Heart right ventricle (tissue), 16 donors: ENCODE measurements at regions not wholly inside any gene's neighbourhood (a gene's known extent, or its start where the extent isn't known, plus 50 kb on each side); places are given as distances from the start of the nearest gene placed in this dataset.

Experiments used
- ATAC-seq, 8 donors: fragments of 200-7000 bp; cut with Tn5 transposase; one replicate each; pipeline ENCODE4 v1.9.1; 2020; ENCODE audit warnings: mild to moderate bottlenecking in 8 of 8, moderate library complexity in 8 of 8, moderate number of reproducible peaks in 1 of 8
- DNase-seq, 2 donors: peaks; one replicate each; pipeline ENCODE4 v3.0.0-alpha.2; 2020
- H3K27ac ChIP-seq, 10 donors: fragments of 200-600 bp; sonication (generic) in 2 of 10; one replicate each; pipeline versions ENCODE4 v1.5.0 to v1.8.0; 2020 to 2022; ENCODE audit warnings: mild to moderate bottlenecking in 3 of 10
- H3K27me3 ChIP-seq, 7 donors: fragments of 200-600 bp; one replicate each; pipeline ENCODE4 v1.8.0; 2021 to 2022; ENCODE audit warnings: mild to moderate bottlenecking in 2 of 7
- H3K36me3 ChIP-seq, 9 donors: fragments of 200-600 bp; sonication (generic) in 1 of 9; one replicate each; pipeline versions ENCODE4 v1.5.0 to v1.8.0; 2020 to 2022; ENCODE audit warnings: mild to moderate bottlenecking in 2 of 9
- H3K4me1 ChIP-seq, 9 donors: fragments of 200-600 bp; sonication (generic) in 1 of 9; one replicate each; pipeline versions ENCODE4 v1.5.0 to v1.8.0; 2020 to 2022; ENCODE audit warnings: mild to moderate bottlenecking in 4 of 9
- H3K4me3 ChIP-seq, 10 donors: fragments of 200-600 bp; sonication (generic) in 2 of 10; one replicate each; pipeline versions ENCODE4 v1.5.0 to v1.8.0; 2020 to 2022; ENCODE audit warnings: mild to moderate bottlenecking in 7 of 10, moderate library complexity in 2 of 10
- H3K9me3 ChIP-seq, 11 donors: fragments of 200-600 bp in 10 of 11; sonication (generic) in 2 of 11; one replicate each; pipeline versions ENCODE4 v1.5.0 to v1.8.0; 2013 to 2022; ENCODE audit warnings: mild to moderate bottlenecking in 2 of 11, control low read depth in 1 of 11, moderate library complexity in 1 of 11
- CTCF ChIP-seq, 9 donors: fragments of 200-600 bp; sonication (generic) in 2 of 9; IDR thresholded peaks; one replicate each; pipeline versions ENCODE4 v1.5.0 to v1.8.0; 2021 to 2022; ENCODE audit warnings: antibody characterized with exemption in 9 of 9, mild to moderate bottlenecking in 5 of 9, moderate library complexity in 1 of 9
- WGBS, 2 donors: extraction: QIAGEN DNeasy Blood & Tissue Kit; methylation state at CpG; one replicate each; pipeline ENCODE4 v1.1.7; 2013; ENCODE audit warnings: inconsistent platforms in 1 of 2; 5-methylcytosine and 5-hydroxymethylcytosine counted together
- intact Hi-C, 10 donors: fragments of 100-400 bp; cut with DNase I; formaldehyde crosslinking; loops; one replicate each; pipeline versions ENCODE4 v1.11.1 to v1.14.2; 2022
- donor health status: Arrhythmogenic right ventricular cardiomyopathy.
- donor health status: ischemic (EF 13 %, LVEDD 7.1; RV severe dilation, severe dysfunction).
- donor health status: healthy with polysubstance abuse.
- donor health status: DM: no; HTN: yes; CAD: no.
- donor health status: DM: no; HTN: no; CAD: no.
- donor health status: ischemic (EF 25% LVEDD 6.9; RV normal size, moderate dysfunction).
- donor health status: ischemic (EF 25% LVEDD 5.7; RV mildly dilated, moderate dysfunction).
- donor health status: healthy.
- donor health status: DM: yes; HTN: yes; CAD: no.
- donor health status: Ischemic cardiomyopathy.
- donor health status: ischemic (EF 35%, LVEDD 5.7; RV mildly dilated, moderate dysfunction).
- donor health status: nonischemic (EF 11% LVEDD 7.7; RV severe dilation, severe dysfunction).
- donor health status: DM: yes; HTN: yes; CAD: no.
- donor health status: PGD.
- donor health status: ischemic (EF 29% LVEDD 5.4; RV normal size, mild dysfunction).
- donor health status: nonischemic (EF 23%, LVEDD 6.1; RV moderate dilation, normal function).

GRCh38 chr2:133811409-133812125 lies 243.3 kb upstream of the NCKAP5 start:
- WGBS, 2 donors: 79 to 85% methylated on average over 4 of the region's 4 CpGs
- ATAC-seq (no peak), DNase-seq (no peak)
- H3K4me3 ChIP-seq: no peak overlapping the region
- intact Hi-C loops: no loop called here
- no peak for TF ChIP-seq CTCF (IDR thresholded peaks at IDR 0.05)
- no peaks in the 10 kb centered on the region for H3K27me3 ChIP-seq
- H3K27ac ChIP-seq: no peak overlapping the region
- peaks cover 0 to 44% (median 0%) of the 10 kb centered on the region in 11 donors for H3K9me3 ChIP-seq
- no peaks in the 10 kb centered on the region for H3K36me3 ChIP-seq
- no peaks in the 10 kb centered on the region for H3K4me1 ChIP-seq

GRCh38 chr2:133812826-133813617 lies 244.8 kb upstream of the NCKAP5 start:
- H3K4me1 ChIP-seq: peaks cover 0 to 8% (median 5%) of the 10 kb centered on the region in 9 donors

DNA sequence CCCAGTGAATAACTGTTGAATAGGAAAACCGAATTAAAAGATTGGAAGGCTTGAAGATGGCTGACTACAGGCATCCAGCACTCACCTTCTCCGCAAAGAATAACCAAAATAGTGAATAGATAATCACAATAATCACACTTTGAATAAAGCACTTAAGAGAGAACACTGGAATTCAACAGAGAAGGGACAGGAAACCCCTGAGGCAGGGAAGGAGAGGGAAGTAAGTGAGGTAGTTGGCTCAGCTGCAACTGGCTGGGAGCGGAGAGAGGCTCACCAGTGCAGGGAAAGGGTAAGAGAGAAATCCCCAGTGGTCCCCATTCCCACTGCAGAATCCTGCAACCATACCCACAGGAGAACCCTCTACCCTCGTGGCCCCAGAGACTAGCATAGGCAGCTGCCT lies 246.6 kb upstream of the NCKAP5 start:
- intact Hi-C loops: no loop called here
- H3K27me3 ChIP-seq: no peaks in the 10 kb centered on the region
- ATAC-seq: no peak

More at GRCh38 chr2:133812826-133813617, 244.8 kb upstream of the NCKAP5 start:
- DNase-seq: no peak
- no peak for ATAC-seq
- Histone ChIP-seq H3K36me3 (no peaks in the 10 kb centered on the region), H3K4me3 (no peak overlapping the region), H3K27me3 (no peaks in the 10 kb centered on the region), H3K9me3 (peaks cover 0 to 44% (median 0%) of the 10 kb centered on the region in 11 donors), H3K27ac (no peak overlapping the region)
- WGBS, 2 donors: 89 to 93% methylated on average over 4 of the region's 4 CpGs
- intact Hi-C loops: no loop called here
- TF ChIP-seq CTCF (IDR thresholded peaks at IDR 0.05): no peak

More for the DNA sequence above, 246.6 kb upstream of the NCKAP5 start:
- H3K27ac ChIP-seq: no peak overlapping the region
- no peak for TF ChIP-seq CTCF (IDR thresholded peaks at IDR 0.05)
- peaks cover 0 to 33% (median 0%) of the 10 kb centered on the region in 11 donors for H3K9me3 ChIP-seq
- H3K36me3 ChIP-seq: no peaks in the 10 kb centered on the region
- no peak for DNase-seq
- no peak overlapping the region for H3K4me3 ChIP-seq
- H3K4me1 ChIP-seq: peaks cover 0 to 13% (median 9%) of the 10 kb centered on the region in 9 donors
- 70 to 78% methylated on average over 4 of the region's 4 CpGs for WGBS, 2 donors
